GM18870 (cell line): ENCODE measurements at regions not wholly inside any gene's neighbourhood (a gene's known extent, or its start where the extent isn't known, plus 50 kb on each side); places are given as distances from the start of the nearest gene placed in this dataset.

ENCODE experiments used
- ATAC-seq: cut with Tn5 transposase; IDR thresholded peaks from one replicate; pipeline ENCODE4 v1.9.1; 2021; ENCODE audit warnings: moderate library complexity; ENCODE audit not compliant: unreplicated experiment

GRCh38 chr4:18844726-18845125, 823.2 kb upstream of the LCORL start:
- no peak for ATAC-seq

- ATAC-seq, result no peak
Observed at GRCh38 chr4:18842431-18842830, 820.9 kb upstream of the LCORL start.

- ATAC-seq, result no peak
Observed at GRCh38 chr4:18840481-18840880, 818.9 kb upstream of the LCORL start.

DNA sequence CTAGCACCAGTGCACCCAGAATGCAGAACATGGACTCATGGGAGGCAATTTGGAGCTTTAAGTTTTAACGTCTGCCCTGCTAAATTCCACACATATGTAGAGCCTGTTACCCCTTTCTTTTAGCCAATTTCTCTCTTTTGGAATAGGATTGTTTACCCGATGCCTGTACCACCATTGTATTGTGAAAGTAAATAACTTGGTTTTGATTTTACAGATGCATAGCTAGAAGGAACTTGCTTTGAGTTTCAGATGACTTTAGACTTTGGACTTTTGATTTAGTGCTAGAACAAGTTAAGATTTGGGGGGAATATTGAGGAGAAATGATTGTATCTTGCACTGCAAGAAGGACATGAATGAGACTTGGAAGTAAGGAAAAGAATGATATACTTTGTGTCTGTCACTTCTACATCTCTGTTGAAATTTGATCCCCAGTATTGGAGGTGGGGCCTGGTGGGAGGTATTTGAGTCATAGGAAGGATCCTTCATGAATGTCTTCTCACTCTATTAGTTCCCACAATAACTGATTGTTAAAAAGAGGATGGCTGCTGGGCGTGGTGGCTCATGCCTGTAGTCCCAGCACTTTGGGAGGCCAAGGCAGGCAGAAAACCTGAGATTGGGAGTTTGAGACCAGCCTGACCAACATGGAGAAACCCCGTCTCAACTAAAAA, 794.8 kb upstream of the LCORL start:
- no peak for ATAC-seq

- no peak for ATAC-seq
Observed at GRCh38 chr4:18815779-18816173, 794.2 kb upstream of the LCORL start.

DNA sequence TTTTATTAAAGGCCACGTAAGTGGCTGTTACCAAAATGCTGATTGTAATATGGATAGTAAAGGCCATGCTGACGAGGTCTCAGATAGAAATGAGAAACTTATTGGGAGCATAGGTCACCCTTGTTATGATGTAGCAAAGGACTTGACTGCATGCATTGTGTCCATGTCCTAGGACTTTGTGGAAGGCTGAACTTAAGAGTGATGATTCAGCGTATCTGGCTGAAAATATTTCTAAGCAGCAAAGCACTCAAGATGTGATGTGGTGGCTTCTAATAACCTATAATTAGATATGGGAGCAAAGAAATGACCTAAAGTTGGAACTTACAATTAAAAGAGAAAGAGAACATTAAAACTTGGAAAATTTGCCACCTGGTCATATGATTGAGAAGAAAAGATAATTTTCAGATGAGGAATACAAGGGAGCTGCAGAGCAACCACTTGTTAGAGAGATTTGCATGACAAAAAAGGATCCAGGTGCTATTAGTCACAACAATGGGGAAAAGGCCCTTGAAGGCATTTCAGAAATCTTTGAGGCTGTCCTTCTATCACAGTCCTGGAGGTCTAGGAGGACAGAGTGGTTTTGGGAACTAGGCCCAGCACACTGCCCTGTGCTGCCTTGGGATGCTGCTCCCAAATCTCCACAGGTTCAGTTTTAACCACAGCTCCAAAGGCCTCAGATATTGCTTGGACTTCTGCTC, 793.7 kb upstream of the LCORL start:
- ATAC-seq, result no peak

DNA sequence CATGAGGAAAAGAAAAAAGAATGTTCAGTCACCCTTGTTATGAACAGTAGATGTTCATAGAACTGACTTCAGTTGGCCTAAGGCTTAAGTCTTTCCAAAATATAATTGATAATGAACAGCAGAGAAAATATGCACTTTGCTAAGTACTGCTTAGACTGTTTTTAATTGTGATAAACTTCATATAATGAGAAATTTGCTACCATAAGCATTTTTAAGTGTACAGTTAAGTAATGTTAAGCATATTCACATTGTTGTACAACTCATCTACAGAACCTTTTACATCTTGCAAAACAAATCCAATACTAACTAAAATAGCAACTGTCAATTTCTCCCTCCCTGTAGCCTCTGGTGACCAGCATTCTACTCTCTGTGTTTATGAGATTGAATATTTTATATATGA, 792.2 kb upstream of the LCORL start:
- ATAC-seq, result no peak

DNA sequence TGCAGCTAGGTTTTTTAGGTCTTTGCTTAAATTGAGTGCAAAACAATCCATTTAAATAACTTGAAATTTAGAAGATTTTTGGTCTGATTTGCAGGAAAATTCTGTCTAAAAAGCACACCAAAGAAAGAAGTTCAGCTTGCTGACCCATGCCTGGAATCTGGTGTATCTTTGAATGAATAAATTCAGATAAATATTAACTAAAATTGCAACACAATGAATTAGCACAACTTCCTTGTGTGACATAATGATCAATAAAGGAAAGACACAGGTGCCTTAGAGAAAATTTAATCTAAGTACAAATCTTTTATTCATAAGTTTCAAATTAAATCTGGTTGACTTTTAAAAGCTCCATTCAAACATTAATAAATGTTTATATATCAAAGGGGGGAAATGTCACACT, 791.5 kb upstream of the LCORL start:
- ATAC-seq, result no peak

DNA sequence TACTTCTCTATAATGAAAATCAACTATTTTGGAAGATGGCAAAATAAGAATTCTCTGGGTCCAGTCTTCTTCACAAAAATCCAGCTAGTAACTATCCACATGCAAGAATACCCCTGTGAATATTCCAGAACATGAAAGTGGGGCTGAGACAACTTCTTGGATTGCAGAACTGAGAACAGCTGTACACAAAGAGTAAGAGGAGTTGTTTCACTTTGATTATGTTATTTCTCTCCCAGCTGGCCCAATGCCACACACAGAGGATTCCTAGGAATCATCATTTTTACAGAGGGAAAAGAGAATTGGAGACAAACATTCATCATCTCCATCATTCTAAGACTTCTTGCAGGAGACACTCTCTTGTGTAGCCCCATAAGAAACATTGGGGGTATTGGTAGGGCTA, 782.2 kb upstream of the LCORL start:
- no peak for ATAC-seq

- no peak for ATAC-seq
Observed at GRCh38 chr4:18798123-18798522, 776.6 kb upstream of the LCORL start.

- ATAC-seq, result no peak
Observed at GRCh38 chr4:18795794-18796193, 774.2 kb upstream of the LCORL start.

DNA sequence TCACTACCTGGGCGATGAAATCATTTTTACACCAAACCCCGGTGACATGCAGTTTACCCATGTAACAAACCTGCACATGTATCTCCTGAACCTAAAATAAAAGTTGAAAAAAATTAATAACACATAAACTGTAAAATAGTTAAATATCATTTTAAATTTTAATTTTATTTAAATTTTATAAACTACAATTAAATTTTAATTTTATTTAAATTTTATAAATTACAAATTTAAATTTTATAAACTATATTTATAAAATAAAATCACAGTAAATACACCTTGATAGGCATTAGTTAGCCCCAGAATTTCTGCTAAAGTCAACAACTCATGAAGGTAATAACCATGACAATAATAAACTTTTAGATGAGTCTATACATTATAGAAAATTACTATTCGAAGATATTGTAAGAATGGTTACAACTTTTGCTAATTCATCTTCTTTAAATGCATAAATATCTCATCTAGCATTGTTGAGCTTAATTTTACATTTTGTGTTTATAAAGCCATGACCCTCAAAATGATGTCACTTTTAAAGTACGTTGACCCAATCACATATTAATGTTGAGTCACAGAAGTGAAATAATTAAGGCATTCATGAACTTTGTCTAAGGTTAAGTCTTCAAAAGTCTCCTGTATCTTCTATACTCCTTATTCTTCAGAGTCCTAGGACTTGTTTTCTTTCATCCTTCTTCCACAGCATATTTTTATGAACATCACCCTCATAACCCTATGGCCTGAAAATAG, 755.8 kb upstream of the LCORL start:
- no peak for ATAC-seq

DNA sequence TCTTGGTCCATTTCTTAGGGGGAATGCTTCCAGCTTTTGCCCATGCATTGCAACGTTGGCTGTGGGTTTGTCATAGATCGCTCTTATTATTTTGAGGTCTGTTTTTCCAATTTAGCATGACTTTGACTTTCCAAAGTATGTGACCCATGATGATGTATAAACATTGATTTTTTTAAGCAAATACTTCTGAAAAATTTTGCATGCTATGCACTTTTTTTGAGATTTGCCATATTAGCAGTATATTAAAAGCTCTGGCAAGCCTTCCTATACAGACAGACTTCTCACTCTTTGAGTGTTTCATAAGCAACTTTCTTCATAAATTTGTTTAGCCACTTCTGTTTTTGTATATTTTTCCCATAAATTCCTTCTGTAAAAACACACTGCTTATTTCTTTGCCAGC, 746.4 kb upstream of the LCORL start:
- ATAC-seq, result no peak

DNA sequence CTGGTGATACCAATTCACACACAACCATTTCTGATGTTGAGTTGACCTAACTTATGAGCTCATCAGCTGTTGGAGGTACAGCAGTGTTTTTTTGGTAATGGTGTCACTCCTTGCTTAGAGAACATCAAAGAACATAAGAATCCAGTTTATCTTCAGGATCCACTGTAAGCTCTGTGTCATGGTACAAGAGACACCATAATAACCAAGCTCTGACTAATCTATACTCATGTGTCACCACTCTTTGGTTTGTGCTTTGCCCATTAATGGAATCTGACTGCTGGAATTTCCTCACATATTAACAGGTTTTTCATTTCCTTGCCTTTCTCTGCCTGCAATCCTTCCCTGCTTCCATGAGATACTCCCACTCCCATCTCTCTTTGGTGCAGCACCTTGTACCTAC, 735.1 kb upstream of the LCORL start:
- ATAC-seq, result no peak

DNA sequence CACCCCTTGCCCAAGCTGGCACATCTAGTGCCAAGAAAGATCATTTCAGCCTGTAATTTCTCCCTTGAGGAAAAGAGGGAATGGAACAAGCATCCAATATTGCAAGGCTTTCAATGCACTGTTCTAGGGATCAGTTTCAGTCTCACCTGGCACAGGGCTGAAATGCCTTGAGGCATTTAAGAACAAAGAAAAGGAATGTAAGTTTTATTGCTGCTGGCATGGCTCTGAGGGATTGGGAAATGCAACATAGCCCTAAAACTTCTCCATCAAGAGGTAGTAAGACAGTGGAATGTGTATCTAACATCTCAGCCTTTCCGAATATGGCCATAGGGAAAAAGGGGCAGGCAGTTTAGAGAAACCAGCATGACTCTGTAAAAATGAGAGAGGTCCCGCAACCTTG, 732.6 kb upstream of the LCORL start:
- no peak for ATAC-seq

GRCh38 chr4:18751083-18751482, 729.5 kb upstream of the LCORL start:
- ATAC-seq, result no peak

DNA sequence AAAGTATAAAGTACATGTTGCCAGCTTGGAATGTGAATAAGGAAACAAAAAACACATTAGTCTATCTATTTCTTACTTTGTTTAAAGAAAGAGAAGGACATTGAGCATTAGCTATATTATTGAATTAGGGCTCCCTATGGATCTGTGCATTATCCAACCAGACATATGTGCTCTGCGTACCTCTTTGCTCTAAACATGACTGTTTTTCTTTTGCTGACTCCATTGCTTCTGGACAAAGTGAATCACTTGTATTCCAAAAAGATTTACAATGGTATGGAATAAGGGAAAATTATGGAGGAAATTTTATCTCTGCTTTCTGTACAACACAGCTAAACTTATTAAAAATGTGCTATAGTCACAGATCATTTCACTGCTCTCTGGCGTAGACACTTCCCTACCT, 727.8 kb upstream of the LCORL start:
- no peak for ATAC-seq

- ATAC-seq, result no peak
Observed at GRCh38 chr4:18736551-18736950, 715.0 kb upstream of the LCORL start.

GRCh38 chr4:18735740-18736268, 714.2 kb upstream of the LCORL start:
- ATAC-seq, result no peak

DNA sequence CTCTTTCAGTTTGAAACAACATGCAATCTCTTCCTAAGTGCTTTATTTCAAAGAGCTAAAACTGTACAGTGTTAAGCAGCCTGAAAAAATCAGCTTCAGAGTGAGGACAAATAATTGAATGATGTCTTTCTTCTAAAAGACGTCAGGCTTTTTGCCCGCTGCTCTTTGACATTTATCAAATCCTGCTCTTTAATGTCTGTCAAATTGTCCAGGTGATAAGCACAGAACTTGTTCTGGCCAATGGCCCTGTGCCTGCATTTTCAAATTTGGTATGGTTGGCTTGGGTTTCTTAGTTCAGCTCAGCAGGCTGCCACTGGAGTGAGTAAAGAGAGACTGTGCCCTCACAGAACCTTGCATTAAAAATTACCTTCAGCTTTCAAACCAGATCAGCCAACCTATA, 712.9 kb upstream of the LCORL start:
- ATAC-seq, result no peak

- ATAC-seq, result no peak
Observed at GRCh38 chr4:18733961-18734360, 712.4 kb upstream of the LCORL start.

DNA sequence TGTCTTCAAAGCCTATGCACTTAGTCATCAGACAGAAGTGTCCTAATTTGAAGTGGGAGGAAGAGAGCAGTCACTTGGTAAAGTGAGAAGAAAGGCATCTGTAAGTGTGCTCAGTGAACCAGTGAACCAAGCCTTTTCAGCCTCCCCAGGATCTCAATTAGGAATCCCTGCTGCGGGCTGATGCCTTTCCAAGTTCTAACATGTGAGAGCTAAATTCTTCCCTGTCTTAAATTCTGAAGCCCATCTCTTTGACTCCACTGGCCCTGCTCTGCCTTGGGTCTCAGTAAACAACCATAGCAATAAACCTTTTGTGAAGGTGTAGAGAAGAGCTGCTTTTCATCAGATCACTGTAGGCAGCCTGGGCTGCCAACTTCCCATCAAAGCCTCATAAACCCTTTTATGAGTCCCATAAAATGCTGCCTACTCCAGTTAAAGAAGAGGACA, 701.2 kb upstream of the LCORL start:
- no peak for ATAC-seq
